ENCODE measurements at regions not wholly inside any gene's neighbourhood (a gene's known extent, or its start where the extent isn't known, plus 50 kb on each side); places are given as distances from the start of the nearest gene placed in this dataset.

DNA sequence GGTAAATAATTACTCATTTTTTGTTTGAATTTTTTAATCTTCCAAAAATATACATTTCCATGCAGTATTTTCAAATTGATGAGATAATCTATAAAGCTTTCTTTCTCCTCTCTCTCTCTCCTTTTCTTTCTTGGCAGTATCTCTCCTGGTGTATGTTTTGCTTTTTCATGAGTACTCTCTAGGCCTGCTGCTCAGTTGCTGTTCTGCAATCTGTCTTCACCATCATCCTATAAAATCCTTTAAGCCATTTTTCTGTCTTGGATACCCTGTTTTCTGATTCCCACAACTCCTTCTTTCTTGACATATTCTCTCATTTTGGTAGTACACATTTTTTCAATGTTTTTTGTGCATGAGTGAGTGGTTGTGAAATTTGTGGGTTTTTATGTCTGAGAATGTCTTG is 1558.1 kb upstream of the LRRTM3 start:
- Mint-ChIP-seq H3K9me3 (ENCODE audit: insufficient read depth) (peaks cover 3% of the 10 kb centered on the region), H3K4me3 (no peak overlapping the region), H3K4me1 (no peaks in the 10 kb centered on the region), H3K27ac (no peak overlapping the region), H3K27me3 (no peaks in the 10 kb centered on the region)
- DNase-seq (no peak), ATAC-seq (ENCODE audit: low read depth) (no peak)
- no peak overlapping the region for H2AFZ ChIP-seq (ENCODE audit: insufficient read depth, low read depth, low read length, poor library complexity, severe bottlenecking)
- no peaks in the 10 kb centered on the region for H3K4me1 ChIP-seq (ENCODE audit: control insufficient read depth in 2 of 2, insufficient read depth in 2 of 2, low read length in 2 of 2)
- H3K27me3 ChIP-seq (replicated peaks in 1 of 4; ENCODE audit: control extremely low read depth in 1 of 4, control insufficient read depth in 3 of 4, insufficient read depth in 4 of 4, low read length in 3 of 4): no peaks in the 10 kb centered on the region
- H3K4me3 ChIP-seq (ENCODE audit: control extremely low read depth in 1 of 5, extremely low read depth in 1 of 5, insufficient read depth in 1 of 5, low read depth in 2 of 5, low read length in 4 of 5): no peak overlapping the region
- ChIA-PET POLR2A (no interaction called here), CTCF (no interaction called here)
- H3K36me3 ChIP-seq (replicated peaks in 1 of 2; ENCODE audit: control extremely low read depth in 1 of 2, control insufficient read depth in 1 of 2, extremely low read depth in 1 of 2, insufficient read depth in 2 of 2, low read length in 1 of 2): no peaks in the 10 kb centered on the region
- H4K20me1 ChIP-seq (ENCODE audit: control insufficient read depth, insufficient read depth, low read length, poor library complexity, severe bottlenecking): no peaks in the 10 kb centered on the region
- H3K9ac ChIP-seq (ENCODE audit: low read length): no peak overlapping the region
- intact Hi-C loops (cut with micrococcal nuclease): no loop called here
- no peak overlapping the region for H3K4me2 ChIP-seq (replicated peaks; ENCODE audit: low read depth, low read length, poor library complexity, severe bottlenecking)
- H3K79me2 ChIP-seq (ENCODE audit: control insufficient read depth, insufficient read depth, low read length): no peaks in the 10 kb centered on the region
- no peak overlapping the region for H3K27ac ChIP-seq (ENCODE audit: low read length in 2 of 2)
- H3K9me3 ChIP-seq (ENCODE audit: control extremely low read depth in 1 of 3, control insufficient read depth in 2 of 3, insufficient read depth in 1 of 3, low read length in 2 of 3): no peaks in the 10 kb centered on the region
- TF ChIP-seq CTCF (IDR thresholded peaks at IDR 0.05) (no peak), EZH2 (IDR thresholded peaks at IDR 0.05; ENCODE audit: borderline replicate concordance, insufficient read depth, low read depth, low read length, poor library complexity, severe bottlenecking) (no peak)

DNA sequence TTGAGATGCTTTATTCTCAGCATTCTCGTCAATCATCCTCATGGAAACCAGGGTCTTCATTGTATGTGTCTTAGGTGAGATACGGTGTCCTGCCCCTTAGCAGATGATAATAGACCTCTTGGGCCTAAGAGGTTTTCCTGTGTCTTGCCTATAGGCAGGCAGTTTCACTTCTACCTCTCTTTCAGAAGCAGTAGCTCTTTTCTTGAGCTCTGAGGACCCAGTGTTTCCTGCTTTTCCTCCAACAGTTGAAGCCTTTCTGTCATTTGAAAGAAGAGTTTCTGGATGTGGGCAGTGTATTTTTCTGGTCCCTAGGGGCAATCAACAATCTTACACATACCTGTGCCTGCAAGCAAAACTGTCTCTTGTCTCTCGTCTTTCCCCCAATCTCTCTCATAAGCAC is 1550.3 kb upstream of the LRRTM3 start:
- H4K20me1 ChIP-seq (ENCODE audit: control insufficient read depth, insufficient read depth, low read length, poor library complexity, severe bottlenecking): no peaks in the 10 kb centered on the region
- Mint-ChIP-seq H3K27me3 (no peaks in the 10 kb centered on the region), H3K9me3 (ENCODE audit: insufficient read depth) (no peaks in the 10 kb centered on the region), H3K27ac (no peak overlapping the region), H3K4me1 (no peaks in the 10 kb centered on the region), H3K4me3 (no peak overlapping the region)
- no peak overlapping the region for H3K9ac ChIP-seq (ENCODE audit: low read length)
- ATAC-seq (ENCODE audit: low read depth) (no peak), DNase-seq (no peak)
- H3K4me2 ChIP-seq (replicated peaks; ENCODE audit: low read depth, low read length, poor library complexity, severe bottlenecking): no peak overlapping the region
- no peaks in the 10 kb centered on the region for H3K9me3 ChIP-seq (ENCODE audit: control extremely low read depth in 1 of 3, control insufficient read depth in 2 of 3, insufficient read depth in 1 of 3, low read length in 2 of 3)
- no peaks in the 10 kb centered on the region for H3K36me3 ChIP-seq (replicated peaks in 1 of 2; ENCODE audit: control extremely low read depth in 1 of 2, control insufficient read depth in 1 of 2, extremely low read depth in 1 of 2, insufficient read depth in 2 of 2, low read length in 1 of 2)
- POLR2A ChIA-PET: no interaction called here
- TF ChIP-seq EZH2 (IDR thresholded peaks at IDR 0.05; ENCODE audit: borderline replicate concordance, insufficient read depth, low read depth, low read length, poor library complexity, severe bottlenecking) (no peak), CTCF (IDR thresholded peaks at IDR 0.05) (no peak)
- no peak overlapping the region for H3K4me3 ChIP-seq (ENCODE audit: control extremely low read depth in 1 of 5, extremely low read depth in 1 of 5, insufficient read depth in 1 of 5, low read depth in 2 of 5, low read length in 4 of 5)
- CTCF ChIA-PET: no interaction called here
- WGBS (ENCODE audit: insufficient coverage): no CpG with 5 or more reads among the region's 3 CpGs
- no peaks in the 10 kb centered on the region for H3K4me1 ChIP-seq (ENCODE audit: control insufficient read depth in 2 of 2, insufficient read depth in 2 of 2, low read length in 2 of 2)
- intact Hi-C loops (cut with micrococcal nuclease): no loop called here
- H2AFZ ChIP-seq (ENCODE audit: insufficient read depth, low read depth, low read length, poor library complexity, severe bottlenecking): no peak overlapping the region
- H3K79me2 ChIP-seq (ENCODE audit: control insufficient read depth, insufficient read depth, low read length): no peaks in the 10 kb centered on the region
- H3K27me3 ChIP-seq (replicated peaks in 1 of 4; ENCODE audit: control extremely low read depth in 1 of 4, control insufficient read depth in 3 of 4, insufficient read depth in 4 of 4, low read length in 3 of 4): no peaks in the 10 kb centered on the region
- no peak overlapping the region for H3K27ac ChIP-seq (ENCODE audit: low read length in 2 of 2)

Measured in B cell (primary cell).